IMR-90 (cell line): ENCODE measurements at regions not wholly inside any gene's neighbourhood (a gene's known extent, or its start where the extent isn't known, plus 50 kb on each side); places are given as distances from the start of the nearest gene placed in this dataset.

Source experiments
- ATAC-seq: fragments of 200-7000 bp; cut with Tn5 transposase; 2 replicates; pipeline ENCODE4 v1.9.1; 2020; ENCODE audit warnings: low read depth, mild to moderate bottlenecking, moderate library complexity
- BruUV-seq: library from RNA; stranded (reverse); fragments of 400-500 nt; replicated peaks from 2 replicates; lab custom pipeline; 2021; lab: Mats Ljungman, UMichigan
- CTCF ChIA-PET: fragments of 300-600 bp; formaldehyde crosslinking; extraction: SDS; loops from one replicate; lab custom pipeline; 2021; ENCODE audit warnings: antibody characterized with exemption; lab: Yijun Ruan, JAX
- POLR2A ChIA-PET: fragments of 300-600 bp; sonication (Branson Sonifier 250); formaldehyde crosslinking; loops from one replicate; lab custom pipeline; 2022; ENCODE audit warnings: antibody characterized with exemption; ENCODE audit not compliant: unreplicated experiment; lab: Charles Lee
- DNase-seq: peaks from one replicate; pipeline ENCODE4 v3.0.0; 2013
- H2AFZ ChIP-seq: replicated peaks from 2 replicates; pipeline ENCODE3; 2013; ENCODE audit warnings: low read length, mild to moderate bottlenecking; ENCODE audit not compliant: poor library complexity
- H2AK5ac ChIP-seq: 2 replicates; pipeline ENCODE4 v1.6.1; 2013; ENCODE audit warnings: low read depth, low read length, inconsistent platforms
- H2AK9ac ChIP-seq: replicated peaks from 2 replicates; pipeline ENCODE3; 2013; ENCODE audit warnings: mild to moderate bottlenecking, low read depth, low read length, moderate library complexity; ENCODE audit not compliant: poor library complexity
- H2BK120ac ChIP-seq: 2 replicates; pipeline ENCODE4 v1.6.1; 2013; ENCODE audit warnings: low read depth, low read length, inconsistent platforms
- H2BK15ac ChIP-seq: 3 replicates; pipeline ENCODE4 v1.6.1; 2013; ENCODE audit warnings: low read depth, low read length, inconsistent platforms
- H2BK20ac ChIP-seq: 2 replicates; pipeline ENCODE4 v1.6.1; 2013; ENCODE audit warnings: low read depth, mild to moderate bottlenecking, inconsistent platforms, low read length, moderate library complexity
- H2BK5ac ChIP-seq: 2 replicates; pipeline ENCODE4 v1.6.1; 2013; ENCODE audit warnings: mild to moderate bottlenecking, low read depth, low read length, inconsistent platforms; ENCODE audit not compliant: poor library complexity, severe bottlenecking
- H3K14ac ChIP-seq: replicated peaks from 2 replicates; pipeline ENCODE4 v1.6.1; 2013; ENCODE audit warnings: low read depth, low read length, inconsistent platforms
- H3K18ac ChIP-seq: 2 replicates; pipeline ENCODE4 v1.6.1; 2013; ENCODE audit warnings: low read depth, low read length, control low read depth
- H3K23ac ChIP-seq: 2 replicates; pipeline ENCODE4 v1.6.1; 2013; ENCODE audit warnings: low read depth, low read length, inconsistent platforms
- H3K27ac ChIP-seq: 2 replicates; pipeline ENCODE4 v1.5.1; 2013; ENCODE audit warnings: mild to moderate bottlenecking, control low read depth, low read length; ENCODE audit not compliant: insufficient read depth
- H3K27me3 ChIP-seq: 2 replicates; pipeline ENCODE4 v1.6.1; 2013; ENCODE audit warnings: low read length; ENCODE audit not compliant: control insufficient read depth, insufficient read depth
- H3K36me3 ChIP-seq: 2 replicates; pipeline ENCODE4 v1.6.1; 2013; ENCODE audit warnings: low read length, mixed read lengths; ENCODE audit not compliant: control insufficient read depth, insufficient read depth
- H3K4ac ChIP-seq: 2 replicates; pipeline ENCODE4 v1.6.1; 2013; ENCODE audit warnings: low read depth, low read length, inconsistent platforms
- H3K4me1 ChIP-seq: 2 replicates; pipeline ENCODE4 v1.6.1; 2013; ENCODE audit warnings: low read length, mixed read lengths; ENCODE audit not compliant: control insufficient read depth, insufficient read depth
- H3K4me2 ChIP-seq: 2 replicates; pipeline ENCODE4 v1.6.1; 2013; ENCODE audit warnings: low read depth, mild to moderate bottlenecking, control low read depth, low read length, moderate library complexity
- H3K4me3 ChIP-seq: 2 replicates; pipeline ENCODE4 v1.5.1; 2013; ENCODE audit warnings: low read depth, mild to moderate bottlenecking, control low read depth, low read length, moderate library complexity; ENCODE audit not compliant: insufficient read depth
- H3K56ac ChIP-seq: 2 replicates; pipeline ENCODE4 v1.6.1; 2013; ENCODE audit warnings: low read length, inconsistent platforms; ENCODE audit not compliant: insufficient read depth; ENCODE audit errors: extremely low read depth
- H3K79me1 ChIP-seq, 2 experiments: 2 replicates each; pipeline ENCODE4 v1.6.1; 2013; ENCODE audit warnings: low read length in 2 of 2, inconsistent platforms in 1 of 2, low read depth in 1 of 2
- H3K9ac ChIP-seq: 2 replicates; pipeline ENCODE4 v1.6.1; 2013; ENCODE audit warnings: low read depth, low read length, control low read depth
- H3K9me1 ChIP-seq: 2 replicates; pipeline ENCODE4 v1.6.1; 2013; ENCODE audit warnings: low read length, inconsistent platforms; ENCODE audit not compliant: insufficient read depth
- H3K9me3 ChIP-seq: 2 replicates; pipeline ENCODE4 v1.6.1; 2013; ENCODE audit warnings: low read length; ENCODE audit not compliant: control insufficient read depth, insufficient read depth
- H4K20me1 ChIP-seq: 2 replicates; pipeline ENCODE4 v1.6.1; 2013; ENCODE audit warnings: low read length, inconsistent platforms; ENCODE audit not compliant: insufficient read depth
- H4K5ac ChIP-seq: 2 replicates; pipeline ENCODE4 v1.6.1; 2013; ENCODE audit warnings: mild to moderate bottlenecking, low read depth, low read length, control low read depth
- H4K8ac ChIP-seq, 2 experiments: 2 replicates each; pipeline ENCODE4 v1.6.1; 2013; ENCODE audit warnings: low read depth in 2 of 2, low read length in 2 of 2, control low read depth in 1 of 2, inconsistent platforms in 1 of 2
- H4K91ac ChIP-seq: 2 replicates; pipeline ENCODE4 v1.6.1; 2013; ENCODE audit warnings: low read depth, low read length, inconsistent platforms; ENCODE audit not compliant: insufficient read depth
- BHLHE40 ChIP-seq: fragments of 150-350 bp; IDR thresholded peaks from 2 replicates; pipeline ENCODE4 v1.6.1; 2016; ENCODE audit warnings: mild to moderate bottlenecking, low read depth, low read length
- CEBPB ChIP-seq: IDR thresholded peaks from 2 replicates; pipeline ENCODE4 v1.6.1; 2012; ENCODE audit warnings: low read depth, low read length, improper control_type of control experiment
- CHD1 ChIP-seq: IDR thresholded peaks from 2 replicates; pipeline ENCODE4 v1.6.1; 2012; ENCODE audit warnings: low read depth, low read length, improper control_type of control experiment
- FOS ChIP-seq: fragments of 150-350 bp; IDR thresholded peaks from 2 replicates; pipeline ENCODE4 v1.6.1; 2016; ENCODE audit warnings: low read depth, low read length
- MAFK ChIP-seq: IDR thresholded peaks from 2 replicates; pipeline ENCODE4 v1.6.1; 2012; ENCODE audit warnings: low read depth, low read length, improper control_type of control experiment
- MAZ ChIP-seq: IDR thresholded peaks from 2 replicates; pipeline ENCODE4 v1.6.1; 2012; ENCODE audit warnings: low read depth, mild to moderate bottlenecking, low read length, improper control_type of control experiment, moderate library complexity, borderline replicate concordance
- MXI1 ChIP-seq: IDR thresholded peaks from 2 replicates; pipeline ENCODE4 v1.6.1; 2012; ENCODE audit warnings: low read depth, mild to moderate bottlenecking, low read length, moderate library complexity, borderline replicate concordance
- NFE2L2 ChIP-seq: fragments of 150-350 bp; IDR thresholded peaks from 2 replicates; pipeline ENCODE4 v1.6.1; 2016; ENCODE audit warnings: low read depth, mild to moderate bottlenecking, low read length
- RAD21 ChIP-seq: IDR thresholded peaks from 2 replicates; pipeline ENCODE4 v1.6.1; 2012; ENCODE audit warnings: low read length, improper control_type of control experiment
- RCOR1 ChIP-seq: IDR thresholded peaks from 2 replicates; pipeline ENCODE4 v1.6.1; 2012; ENCODE audit warnings: mild to moderate bottlenecking, low read length, improper control_type of control experiment; ENCODE audit not compliant: insufficient replicate concordance
- RFX5 ChIP-seq: IDR thresholded peaks from 2 replicates; pipeline ENCODE4 v1.8.0; 2012; ENCODE audit warnings: low read depth, mild to moderate bottlenecking, low read length, moderate library complexity
- WGBS, 2 experiments: methylation state at CpG; one replicate each; pipeline versions ENCODE4 v1.1.5 to v1.1.7; 2013; ENCODE audit warnings: missing lambda C conversion rate in 2 of 2; ENCODE audit not compliant: insufficient read length in 1 of 2; ENCODE audit errors: extremely low coverage in 2 of 2; 5-methylcytosine and 5-hydroxymethylcytosine counted together
- dilution Hi-C: fragments of 300-500 bp; cut with HindIII; formaldehyde crosslinking; loops from one replicate; pipeline ENCODE4 v1.14.3; 2018; ENCODE audit warnings: low sequenced_read_pairs; ENCODE audit not compliant: unreplicated experiment
- in situ Hi-C: fragments of 300-500 bp; cut with MboI; formaldehyde crosslinking; loops from 3 replicates; pipeline ENCODE4 v1.14.3; 2019; ENCODE audit warnings: low sequenced_read_pairs, inconsistent platforms, mixed read lengths
- intact Hi-C: fragments of 100-400 bp; cut with micrococcal nuclease; formaldehyde crosslinking; loops from 2 replicates; pipeline ENCODE4 v1.10.0; 2022
- TF ChIP-seq, protein P1 (sequence below): fragments of 150-350 bp; IDR thresholded peaks from 2 replicates; pipeline ENCODE4 v1.6.1; 2016; ENCODE audit warnings: low read depth, mild to moderate bottlenecking, low read length, moderate library complexity, borderline replicate concordance
- TF ChIP-seq, protein P2 (sequence below): conservative IDR thresholded peaks from 2 replicates; pipeline ENCODE4 v1.5.1; 2012; ENCODE audit warnings: mild to moderate bottlenecking, low read depth, low read length, improper control_type of control experiment

DNA sequence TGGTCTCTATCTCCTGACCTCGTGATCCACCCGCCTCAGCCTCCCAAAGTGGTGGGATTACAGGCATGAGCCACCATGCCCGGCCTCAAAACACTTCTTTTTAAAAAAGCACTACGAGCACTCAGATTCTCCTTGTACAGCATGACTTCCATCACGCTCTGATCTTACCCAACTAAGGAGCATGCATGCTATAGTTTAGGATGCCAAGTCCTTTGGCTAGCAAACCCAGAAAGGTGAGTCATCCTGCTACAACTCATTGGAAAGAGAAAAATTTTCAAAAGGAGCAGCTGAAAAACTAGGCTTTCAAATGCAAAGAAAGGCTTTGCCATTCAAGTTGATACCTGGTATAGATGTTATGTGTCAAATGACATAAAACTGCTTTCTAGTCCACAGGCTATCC lies 70.3 kb upstream of the PRICKLE2 start:
- Histone ChIP-seq H3K27me3 (no peaks in the 10 kb centered on the region), H3K4me1 (peaks cover 9% of the 10 kb centered on the region), H3K23ac (no peak overlapping the region), H3K79me1 (peaks cover 0 to 11% of the 10 kb centered on the region in 2 experiments; a peak in 2 of 4 replicates), H3K14ac (no peak overlapping the region), H3K56ac (no peak overlapping the region), H2BK15ac (no peak overlapping the region), H3K9ac (no peak overlapping the region), H3K9me3 (peaks cover 4% of the 10 kb centered on the region), H2AK5ac (no peak overlapping the region), H2BK20ac (no peak overlapping the region), H3K36me3 (no peaks in the 10 kb centered on the region), H4K91ac (no peak overlapping the region), H2AK9ac (no peak overlapping the region), H3K4me3 (no peak overlapping the region), H3K9me1 (peaks cover 13% of the 10 kb centered on the region), H3K18ac (no peak overlapping the region), H2AFZ (no peak overlapping the region), H2BK5ac (peak overlapping the region; percentile 73), H3K4me2 (no peak overlapping the region; the same call in 1 of the 2 replicates), H3K27ac (no peak overlapping the region), H4K5ac (peak overlapping the region; percentile 52; the same call in 1 of the 2 replicates), H4K20me1 (no peaks in the 10 kb centered on the region), H3K4ac (no peak overlapping the region), H2BK120ac (no peak overlapping the region), H4K8ac (no peak overlapping the region)
- no CpG with 5 or more reads among the region's 5 CpGs for WGBS, 2 experiments
- CTCF ChIA-PET, result no interaction called here
- TF ChIP-seq CHD1 (no peak), NFE2L2 (no peak), MAFK (no peak), RFX5 (no peak), RCOR1 (no peak), FOS (peak; percentile 91), MAZ (no peak), MXI1 (0 out of 2 replicates have a peak, but pooled peaks have one; percentile 72), BHLHE40 (no peak), CEBPB (peak; percentile 81), RAD21 (no peak)
- TF ChIP-seq, protein P1, sequence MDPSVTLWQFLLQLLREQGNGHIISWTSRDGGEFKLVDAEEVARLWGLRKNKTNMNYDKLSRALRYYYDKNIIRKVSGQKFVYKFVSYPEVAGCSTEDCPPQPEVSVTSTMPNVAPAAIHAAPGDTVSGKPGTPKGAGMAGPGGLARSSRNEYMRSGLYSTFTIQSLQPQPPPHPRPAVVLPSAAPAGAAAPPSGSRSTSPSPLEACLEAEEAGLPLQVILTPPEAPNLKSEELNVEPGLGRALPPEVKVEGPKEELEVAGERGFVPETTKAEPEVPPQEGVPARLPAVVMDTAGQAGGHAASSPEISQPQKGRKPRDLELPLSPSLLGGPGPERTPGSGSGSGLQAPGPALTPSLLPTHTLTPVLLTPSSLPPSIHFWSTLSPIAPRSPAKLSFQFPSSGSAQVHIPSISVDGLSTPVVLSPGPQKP, result no peak
- TF ChIP-seq, protein P2, sequence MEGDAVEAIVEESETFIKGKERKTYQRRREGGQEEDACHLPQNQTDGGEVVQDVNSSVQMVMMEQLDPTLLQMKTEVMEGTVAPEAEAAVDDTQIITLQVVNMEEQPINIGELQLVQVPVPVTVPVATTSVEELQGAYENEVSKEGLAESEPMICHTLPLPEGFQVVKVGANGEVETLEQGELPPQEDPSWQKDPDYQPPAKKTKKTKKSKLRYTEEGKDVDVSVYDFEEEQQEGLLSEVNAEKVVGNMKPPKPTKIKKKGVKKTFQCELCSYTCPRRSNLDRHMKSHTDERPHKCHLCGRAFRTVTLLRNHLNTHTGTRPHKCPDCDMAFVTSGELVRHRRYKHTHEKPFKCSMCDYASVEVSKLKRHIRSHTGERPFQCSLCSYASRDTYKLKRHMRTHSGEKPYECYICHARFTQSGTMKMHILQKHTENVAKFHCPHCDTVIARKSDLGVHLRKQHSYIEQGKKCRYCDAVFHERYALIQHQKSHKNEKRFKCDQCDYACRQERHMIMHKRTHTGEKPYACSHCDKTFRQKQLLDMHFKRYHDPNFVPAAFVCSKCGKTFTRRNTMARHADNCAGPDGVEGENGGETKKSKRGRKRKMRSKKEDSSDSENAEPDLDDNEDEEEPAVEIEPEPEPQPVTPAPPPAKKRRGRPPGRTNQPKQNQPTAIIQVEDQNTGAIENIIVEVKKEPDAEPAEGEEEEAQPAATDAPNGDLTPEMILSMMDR, result no peak
- DNase-seq (peak; percentile 94), ATAC-seq (peak; percentile 76)
- intact Hi-C loops (no loop called here), dilution Hi-C loops (no loop called here), in situ Hi-C loops (no loop called here)
- POLR2A ChIA-PET, result no interaction called here
- BruUV-seq, result no TSS peak
